ENCODE measurements at regions not wholly inside any gene's neighbourhood (a gene's known extent, or its start where the extent isn't known, plus 50 kb on each side); places are given as distances from the start of the nearest gene placed in this dataset.
A peak's percentile ranks its signal among the peaks of the same experiment; 100 is the strongest.

- DNase-seq (no peak), ATAC-seq (no peak)
- intact Hi-C loops (cut with micrococcal nuclease), result no loop called here
- ChIA-PET POLR2A (no interaction called here), CTCF (no interaction called here)
- H3K27me3 Mint-ChIP-seq, result peaks cover 1% of the 10 kb centered on the region
- no peak overlapping the region for H3K27ac Mint-ChIP-seq
- H3K4me1 Mint-ChIP-seq (ENCODE audit: low read depth), result no peaks in the 10 kb centered on the region
- peaks cover 4% of the 10 kb centered on the region for H3K9me3 Mint-ChIP-seq
- H3K4me3 Mint-ChIP-seq, result no peak overlapping the region
- H3K36me3 Mint-ChIP-seq (ENCODE audit: low read depth), result no peaks in the 10 kb centered on the region
- TF ChIP-seq CTCF (IDR thresholded peaks at IDR 0.05), result no peak
These were observed 63.8 kb upstream of the ARHGAP20 start for GRCh38 chr11:110776081-110776480.

- POLR2A ChIA-PET, result no interaction called here
- no peak for TF ChIP-seq CTCF (IDR thresholded peaks at IDR 0.05)
- CTCF ChIA-PET, result no interaction called here
- peaks cover under 1% of the 10 kb centered on the region for H3K4me1 Mint-ChIP-seq (ENCODE audit: low read depth)
- no peaks in the 10 kb centered on the region for H3K36me3 Mint-ChIP-seq (ENCODE audit: low read depth)
- intact Hi-C loops (cut with micrococcal nuclease), result no loop called here
- no peak overlapping the region for H3K4me3 Mint-ChIP-seq
- peaks cover 1% of the 10 kb centered on the region for H3K27me3 Mint-ChIP-seq
- no peak overlapping the region for H3K27ac Mint-ChIP-seq
- DNase-seq (no peak), ATAC-seq (no peak)
- peaks cover 4% of the 10 kb centered on the region for H3K9me3 Mint-ChIP-seq
These were observed 62.1 kb upstream of the ARHGAP20 start for GRCh38 chr11:110774138-110775014.

GRCh38 chr11:110773442-110773841 lies 61.2 kb upstream of the ARHGAP20 start:
- H3K4me1 Mint-ChIP-seq (ENCODE audit: low read depth), result peaks cover 2% of the 10 kb centered on the region
- TF ChIP-seq CTCF (IDR thresholded peaks at IDR 0.05), result no peak
- peaks cover 1% of the 10 kb centered on the region for H3K27me3 Mint-ChIP-seq
- ChIA-PET CTCF (no interaction called here), POLR2A (no interaction called here)
- intact Hi-C loops (cut with micrococcal nuclease), result no loop called here
- DNase-seq, result no peak
- no peak overlapping the region for H3K27ac Mint-ChIP-seq
- peaks cover under 1% of the 10 kb centered on the region for H3K9me3 Mint-ChIP-seq
- H3K36me3 Mint-ChIP-seq (ENCODE audit: low read depth), result no peaks in the 10 kb centered on the region
- no peak overlapping the region for H3K4me3 Mint-ChIP-seq
- ATAC-seq, result no peak

- Mint-ChIP-seq H3K4me1 (ENCODE audit: low read depth) (peaks cover 2% of the 10 kb centered on the region), H3K4me3 (no peak overlapping the region), H3K27ac (no peak overlapping the region), H3K9me3 (no peaks in the 10 kb centered on the region), H3K27me3 (peaks cover 1% of the 10 kb centered on the region), H3K36me3 (ENCODE audit: low read depth) (no peaks in the 10 kb centered on the region)
- intact Hi-C loops (cut with micrococcal nuclease), result no loop called here
- ATAC-seq (no peak), DNase-seq (peak; percentile 10)
- ChIA-PET CTCF (no interaction called here), POLR2A (no interaction called here)
- no peak for TF ChIP-seq CTCF (IDR thresholded peaks at IDR 0.05)
These were observed 60.6 kb upstream of the ARHGAP20 start for GRCh38 chr11:110772863-110773262.

- Mint-ChIP-seq H3K27ac (no peak overlapping the region), H3K4me1 (ENCODE audit: low read depth) (peaks cover 2% of the 10 kb centered on the region)
- CTCF ChIA-PET, result no interaction called here
These were observed 54.1 kb upstream of the ARHGAP20 start for GRCh38 chr11:110766316-110766715.

More at GRCh38 chr11:110766316-110766715, 54.1 kb upstream of the ARHGAP20 start:
- H3K9me3 Mint-ChIP-seq, result no peaks in the 10 kb centered on the region
- no peak for TF ChIP-seq CTCF (IDR thresholded peaks at IDR 0.05)
- no peak for DNase-seq
- no peak overlapping the region for H3K4me3 Mint-ChIP-seq
- no peak for ATAC-seq
- POLR2A ChIA-PET, result no interaction called here
- no peaks in the 10 kb centered on the region for H3K36me3 Mint-ChIP-seq (ENCODE audit: low read depth)
- no peaks in the 10 kb centered on the region for H3K27me3 Mint-ChIP-seq
- intact Hi-C loops (cut with micrococcal nuclease), result no loop called here

Measured in activated CD8-positive, alpha-beta T cell treated with anti-CD3 and anti-CD28 coated beads for 36 hours (primary cell).